K562 (cell line): ENCODE measurements at regions not wholly inside any gene's neighbourhood (a gene's known extent, or its start where the extent isn't known, plus 50 kb on each side); places are given as distances from the start of the nearest gene placed in this dataset.

Experiments
- ATF7 ChIP-seq: fragments of 450-650 bp; IDR thresholded peaks from 2 replicates; pipeline ENCODE4 v1.7.1; 2014; ENCODE audit warnings: mild to moderate bottlenecking, moderate library complexity
- EZH2 ChIP-seq: IDR thresholded peaks from 2 replicates; pipeline ENCODE4 v1.6.1; 2012; ENCODE audit warnings: low read depth, mild to moderate bottlenecking, inconsistent platforms, low read length, borderline replicate concordance
- MAX ChIP-seq: sonication (generic); formaldehyde crosslinking; IDR thresholded peaks from 2 replicates; pipeline ENCODE4 v1.9.0; 2022; ENCODE audit warnings: mild to moderate bottlenecking, missing genetic modification reagents
- MAZ ChIP-seq, 2 experiments: fragments of 450-650 bp in 1 of 2; sonication (generic) in 1 of 2; formaldehyde crosslinking; IDR thresholded peaks in 1 of 2; conservative IDR thresholded peaks in 1 of 2; 2 replicates each; pipeline versions ENCODE4 v1.4.0 to v1.5.0; 2020; ENCODE audit warnings: mild to moderate bottlenecking in 1 of 2, missing genetic modification reagents in 1 of 2
- ZNF23 ChIP-seq: fragments of 250-450 bp; sonication (Bioruptor Pico); IDR thresholded peaks from 2 replicates; pipeline ENCODE4 v1.4.0; 2020; ENCODE audit warnings: mild to moderate bottlenecking
- ZNF274 ChIP-seq: IDR thresholded peaks from 2 replicates; pipeline ENCODE4 v1.6.1; 2011; ENCODE audit warnings: low read depth, mild to moderate bottlenecking, low read length, moderate library complexity, borderline replicate concordance
- TF ChIP-seq, protein P1 (sequence below), 2 experiments: fragments of 450-650 bp; formaldehyde crosslinking in 1 of 2; IDR thresholded peaks; 2 replicates each; pipeline versions ENCODE4 v1.4.0 to v1.6.1; 2014 to 2020; ENCODE audit warnings: mild to moderate bottlenecking in 2 of 2, borderline replicate concordance in 1 of 2, low read depth in 1 of 2

DNA sequence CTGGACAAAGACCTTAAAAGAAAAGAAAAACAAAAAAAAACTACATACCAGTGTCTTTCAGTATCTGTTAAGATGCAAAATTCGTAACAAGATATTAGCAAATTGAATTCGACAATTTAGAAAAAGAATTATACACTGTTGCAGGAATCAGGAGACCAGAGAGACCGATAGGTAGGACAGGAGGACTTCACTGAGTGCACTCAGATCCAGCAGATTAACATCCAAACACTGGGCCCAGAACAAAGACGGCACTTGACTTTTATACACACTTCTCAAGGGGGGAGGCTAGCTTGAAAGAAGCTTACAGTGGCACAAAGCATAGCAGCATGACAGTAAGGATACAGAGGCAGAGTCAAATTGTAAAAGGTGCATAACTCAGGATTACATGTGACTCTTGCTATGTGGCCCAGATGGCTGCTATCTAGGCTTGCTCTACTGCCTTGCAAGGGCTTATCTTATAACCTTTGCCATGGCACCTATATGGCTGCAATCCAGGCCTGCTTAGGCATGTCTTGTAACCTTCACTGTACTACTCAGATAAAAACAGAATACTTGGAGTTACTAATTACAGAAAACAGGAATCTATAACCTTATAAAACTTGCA lies 507.3 kb upstream of the LRRTM4 start:
- TF ChIP-seq ZNF274 (no peak), MAZ (CRISPR knock-in tag; conservative IDR thresholded peaks at IDR 0.05 in 1 of 2, IDR thresholded peaks at IDR 0.05 in 1 of 2) (no peak), MAX (no peak), ZNF23 (CRISPR knock-in tag) (no peak), EZH2 (no peak), ATF7 (no peak)
- TF ChIP-seq, protein P1, sequence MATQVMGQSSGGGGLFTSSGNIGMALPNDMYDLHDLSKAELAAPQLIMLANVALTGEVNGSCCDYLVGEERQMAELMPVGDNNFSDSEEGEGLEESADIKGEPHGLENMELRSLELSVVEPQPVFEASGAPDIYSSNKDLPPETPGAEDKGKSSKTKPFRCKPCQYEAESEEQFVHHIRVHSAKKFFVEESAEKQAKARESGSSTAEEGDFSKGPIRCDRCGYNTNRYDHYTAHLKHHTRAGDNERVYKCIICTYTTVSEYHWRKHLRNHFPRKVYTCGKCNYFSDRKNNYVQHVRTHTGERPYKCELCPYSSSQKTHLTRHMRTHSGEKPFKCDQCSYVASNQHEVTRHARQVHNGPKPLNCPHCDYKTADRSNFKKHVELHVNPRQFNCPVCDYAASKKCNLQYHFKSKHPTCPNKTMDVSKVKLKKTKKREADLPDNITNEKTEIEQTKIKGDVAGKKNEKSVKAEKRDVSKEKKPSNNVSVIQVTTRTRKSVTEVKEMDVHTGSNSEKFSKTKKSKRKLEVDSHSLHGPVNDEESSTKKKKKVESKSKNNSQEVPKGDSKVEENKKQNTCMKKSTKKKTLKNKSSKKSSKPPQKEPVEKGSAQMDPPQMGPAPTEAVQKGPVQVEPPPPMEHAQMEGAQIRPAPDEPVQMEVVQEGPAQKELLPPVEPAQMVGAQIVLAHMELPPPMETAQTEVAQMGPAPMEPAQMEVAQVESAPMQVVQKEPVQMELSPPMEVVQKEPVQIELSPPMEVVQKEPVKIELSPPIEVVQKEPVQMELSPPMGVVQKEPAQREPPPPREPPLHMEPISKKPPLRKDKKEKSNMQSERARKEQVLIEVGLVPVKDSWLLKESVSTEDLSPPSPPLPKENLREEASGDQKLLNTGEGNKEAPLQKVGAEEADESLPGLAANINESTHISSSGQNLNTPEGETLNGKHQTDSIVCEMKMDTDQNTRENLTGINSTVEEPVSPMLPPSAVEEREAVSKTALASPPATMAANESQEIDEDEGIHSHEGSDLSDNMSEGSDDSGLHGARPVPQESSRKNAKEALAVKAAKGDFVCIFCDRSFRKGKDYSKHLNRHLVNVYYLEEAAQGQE (IDR thresholded peaks at IDR 0.05; ENCODE audit: borderline replicate concordance): no peak
- TF ChIP-seq, protein P1 (CRISPR knock-in tag; IDR thresholded peaks at IDR 0.05; ENCODE audit: low read depth): no peak
